ENCODE measurements at regions not wholly inside any gene's neighbourhood (a gene's known extent, or its start where the extent isn't known, plus 50 kb on each side); places are given as distances from the start of the nearest gene placed in this dataset.

DNA sequence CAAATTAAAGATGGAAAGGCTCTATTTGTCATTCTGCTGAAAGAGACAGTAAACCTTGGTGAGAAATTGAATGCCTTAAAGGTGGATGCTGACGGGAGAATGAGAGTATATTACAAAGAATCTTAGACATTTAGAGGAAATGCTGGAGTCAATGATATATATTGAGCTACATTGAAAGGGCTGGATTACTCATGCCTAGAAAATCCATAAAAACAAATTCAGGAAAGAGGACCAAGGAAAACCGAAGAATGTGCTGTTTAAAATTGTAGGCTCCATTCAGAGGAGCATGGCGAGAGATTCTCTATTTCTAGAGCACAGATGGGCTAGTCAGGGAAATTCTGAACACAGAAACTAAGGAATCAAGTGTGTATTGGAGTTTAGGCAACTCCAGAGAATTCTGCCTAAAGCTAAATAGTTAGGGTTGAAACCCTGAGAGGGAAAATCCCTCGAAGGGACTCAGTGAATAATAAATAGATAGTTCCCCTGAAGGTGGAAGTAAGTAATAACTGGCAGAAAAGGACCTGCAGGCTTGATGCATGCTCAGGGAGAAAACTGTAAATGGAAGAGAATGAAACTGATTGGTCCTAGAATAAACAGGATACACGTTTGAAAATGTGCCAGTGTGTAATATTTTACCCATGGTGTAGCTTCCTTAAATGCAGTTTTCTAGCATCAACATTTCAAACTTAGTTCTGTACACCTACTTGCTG, 1532.4 kb upstream of the TENM3 start:
- Histone ChIP-seq H3K4me1 (ENCODE audit: control insufficient read depth, insufficient read depth, low read length) (no peaks in the 10 kb centered on the region), H3K27ac (ENCODE audit: low read depth, low read length) (no peak overlapping the region), H3K27me3 (ENCODE audit: control insufficient read depth, insufficient read depth, low read length) (no peaks in the 10 kb centered on the region), H3K9me3 (ENCODE audit: control insufficient read depth, insufficient read depth, low read length) (peaks cover 11% of the 10 kb centered on the region), H3K9ac (ENCODE audit: low read depth, low read length) (no peak overlapping the region), H3K36me3 (ENCODE audit: control insufficient read depth, insufficient read depth, low read length) (no peaks in the 10 kb centered on the region), H3K4me3 (ENCODE audit: low read depth, low read length) (no peak overlapping the region)

DNA sequence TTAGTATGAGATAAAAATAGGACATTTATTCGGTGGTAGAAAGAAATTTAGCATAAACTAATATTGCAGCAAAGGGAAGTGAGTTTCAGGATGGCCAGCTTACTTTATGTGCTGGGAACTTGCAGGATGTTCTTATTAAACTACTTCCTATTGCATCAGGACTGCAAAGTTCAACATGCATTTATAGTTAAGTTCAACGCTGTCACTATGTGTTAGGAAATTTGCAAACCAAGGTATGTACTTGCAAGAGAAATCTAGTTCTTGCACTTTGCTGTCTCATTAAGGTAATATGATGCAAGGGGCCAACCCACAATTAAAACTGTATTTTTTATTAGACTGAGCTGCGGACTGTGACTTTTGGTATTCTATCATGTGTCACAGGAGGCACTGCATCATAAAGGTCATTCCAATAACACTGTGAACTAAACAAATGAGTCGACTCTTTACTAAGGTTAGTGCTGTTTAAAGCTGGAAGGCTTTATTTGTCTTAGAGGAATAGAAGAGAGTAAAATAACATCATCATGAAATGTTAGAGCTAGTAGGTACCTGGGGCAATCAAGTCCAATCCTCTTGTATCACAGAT, 1525.7 kb upstream of the TENM3 start:
- Histone ChIP-seq H3K4me1 (ENCODE audit: control insufficient read depth, insufficient read depth, low read length) (peaks cover 6% of the 10 kb centered on the region), H3K27me3 (ENCODE audit: control insufficient read depth, insufficient read depth, low read length) (no peaks in the 10 kb centered on the region)

DNA sequence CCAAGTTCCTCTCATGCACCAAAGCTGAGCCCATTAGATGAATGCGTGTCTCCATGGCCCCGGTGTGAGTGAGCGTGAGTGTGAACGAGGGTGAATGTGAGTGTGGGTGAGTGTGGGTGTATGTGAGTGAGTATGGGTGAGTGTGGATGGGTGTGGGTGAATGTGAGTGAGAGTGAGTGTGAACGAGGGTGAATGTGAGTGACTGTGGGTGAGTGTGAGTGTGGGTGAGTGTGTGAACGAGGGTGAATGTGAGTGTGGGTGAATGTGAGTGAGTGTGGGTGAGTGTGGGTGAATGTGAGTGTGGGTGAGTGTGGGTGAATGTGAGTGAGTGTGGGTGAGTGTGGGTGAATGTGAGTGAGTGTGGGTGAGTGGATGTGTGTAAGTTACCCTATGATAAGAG, 1521.8 kb upstream of the TENM3 start:
- Histone ChIP-seq H3K27ac (ENCODE audit: low read depth, low read length) (no peak overlapping the region), H3K36me3 (ENCODE audit: control insufficient read depth, insufficient read depth, low read length) (no peaks in the 10 kb centered on the region), H3K27me3 (ENCODE audit: control insufficient read depth, insufficient read depth, low read length) (no peaks in the 10 kb centered on the region)

More for the DNA sequence above, 1525.7 kb upstream of the TENM3 start:
- Histone ChIP-seq H3K4me3 (ENCODE audit: low read depth, low read length) (no peak overlapping the region), H3K9ac (ENCODE audit: low read depth, low read length) (no peak overlapping the region), H3K27ac (ENCODE audit: low read depth, low read length) (no peak overlapping the region), H3K36me3 (ENCODE audit: control insufficient read depth, insufficient read depth, low read length) (no peaks in the 10 kb centered on the region), H3K9me3 (ENCODE audit: control insufficient read depth, insufficient read depth, low read length) (no peaks in the 10 kb centered on the region)

DNA sequence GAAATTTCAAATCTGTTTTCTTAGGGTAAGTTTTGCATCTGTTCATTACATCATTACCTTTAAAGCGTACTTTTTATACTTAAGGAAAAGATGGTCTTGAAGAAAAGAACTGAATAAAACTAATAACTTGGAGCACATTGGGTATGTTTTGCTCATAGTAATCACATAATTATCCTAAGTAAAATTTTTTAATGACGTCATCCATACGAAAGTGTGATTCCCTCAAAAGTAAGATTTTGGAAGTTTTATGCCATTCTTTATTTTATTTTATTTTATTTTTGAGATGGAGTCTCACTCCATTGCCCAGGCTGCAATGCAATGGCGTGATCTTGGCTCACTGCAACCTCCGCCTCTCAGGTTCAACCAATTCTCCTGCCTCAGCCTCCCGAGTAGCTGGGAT, 1516.6 kb upstream of the TENM3 start:
- H3K9ac ChIP-seq (ENCODE audit: low read depth, low read length), result no peak overlapping the region
- no peaks in the 10 kb centered on the region for H3K36me3 ChIP-seq (ENCODE audit: control insufficient read depth, insufficient read depth, low read length)
- H3K27me3 ChIP-seq (ENCODE audit: control insufficient read depth, insufficient read depth, low read length), result no peaks in the 10 kb centered on the region
- H3K27ac ChIP-seq (ENCODE audit: low read depth, low read length), result no peak overlapping the region
- no peaks in the 10 kb centered on the region; the same call in 1 of the 2 replicates for H3K9me3 ChIP-seq (ENCODE audit: control insufficient read depth, insufficient read depth, low read length)
- no peak overlapping the region for H3K4me3 ChIP-seq (ENCODE audit: low read depth, low read length)
- H3K4me1 ChIP-seq (ENCODE audit: control insufficient read depth, insufficient read depth, low read length), result no peaks in the 10 kb centered on the region

More for the DNA sequence above, 1521.8 kb upstream of the TENM3 start:
- H3K4me3 ChIP-seq (ENCODE audit: low read depth, low read length), result no peak overlapping the region
- no peaks in the 10 kb centered on the region for H3K9me3 ChIP-seq (ENCODE audit: control insufficient read depth, insufficient read depth, low read length)
- peaks cover 6% of the 10 kb centered on the region for H3K4me1 ChIP-seq (ENCODE audit: control insufficient read depth, insufficient read depth, low read length)
- H3K9ac ChIP-seq (ENCODE audit: low read depth, low read length), result no peak overlapping the region

DNA sequence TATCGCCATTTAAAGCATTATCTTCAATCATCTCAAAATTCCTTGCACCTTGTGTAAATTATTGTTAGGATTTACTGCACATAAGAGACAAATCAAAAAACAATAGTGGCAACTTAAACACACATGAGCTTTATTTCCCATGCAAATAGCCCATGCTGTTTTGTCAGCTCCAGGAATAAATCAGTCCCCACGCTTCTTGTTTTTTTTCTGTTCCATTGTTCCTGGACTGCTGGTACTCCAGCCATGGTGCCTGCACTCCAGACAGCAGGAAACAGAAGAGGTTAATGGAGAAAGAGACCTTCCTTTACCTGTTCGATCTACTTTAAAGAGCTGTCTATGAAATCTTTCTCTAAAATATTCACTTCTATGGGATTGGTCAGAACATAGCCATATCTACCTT, 1515.7 kb upstream of the TENM3 start:
- no peak overlapping the region for H3K9ac ChIP-seq (ENCODE audit: low read depth, low read length)
- no peaks in the 10 kb centered on the region for H3K27me3 ChIP-seq (ENCODE audit: control insufficient read depth, insufficient read depth, low read length)
- no peaks in the 10 kb centered on the region for H3K36me3 ChIP-seq (ENCODE audit: control insufficient read depth, insufficient read depth, low read length)
- no peaks in the 10 kb centered on the region; the same call in 1 of the 2 replicates for H3K9me3 ChIP-seq (ENCODE audit: control insufficient read depth, insufficient read depth, low read length)
- H3K27ac ChIP-seq (ENCODE audit: low read depth, low read length), result no peak overlapping the region
- no peak overlapping the region for H3K4me3 ChIP-seq (ENCODE audit: low read depth, low read length)
- no peaks in the 10 kb centered on the region for H3K4me1 ChIP-seq (ENCODE audit: control insufficient read depth, insufficient read depth, low read length)

DNA sequence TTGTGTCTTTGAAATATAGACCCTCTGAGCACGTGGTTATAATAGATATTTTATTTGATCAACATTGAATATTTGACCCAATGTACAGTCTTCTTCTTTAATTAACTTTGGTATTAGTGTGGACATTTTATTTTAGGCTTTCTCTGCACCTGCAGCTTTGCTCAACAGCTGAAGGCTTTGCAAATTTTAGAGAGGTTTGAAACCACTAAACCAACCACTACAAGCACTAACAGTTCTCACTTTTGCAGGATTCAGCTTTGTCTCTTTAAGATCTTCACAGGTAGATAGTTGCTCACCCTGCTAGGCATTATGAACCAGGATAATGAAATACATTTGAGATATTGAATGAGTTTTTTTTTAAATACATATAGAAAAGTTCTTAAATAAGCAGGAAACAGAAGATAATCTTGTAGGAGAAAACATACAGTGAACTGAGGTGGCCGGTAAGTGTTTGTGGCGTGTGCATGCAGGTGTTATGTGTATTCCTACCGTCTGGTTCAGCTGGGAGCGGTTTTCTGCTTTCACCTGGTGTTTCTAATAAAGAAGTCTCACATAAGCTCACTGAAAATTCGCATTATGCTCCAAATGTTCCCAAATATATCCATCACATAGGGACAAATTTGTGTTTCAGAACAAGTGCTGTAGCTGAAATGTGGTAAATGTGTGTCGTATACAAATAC, 1508.3 kb upstream of the TENM3 start:
- H3K9ac ChIP-seq (ENCODE audit: low read depth, low read length), result no peak overlapping the region
- no peaks in the 10 kb centered on the region for H3K27me3 ChIP-seq (ENCODE audit: control insufficient read depth, insufficient read depth, low read length)
- no peaks in the 10 kb centered on the region for H3K36me3 ChIP-seq (ENCODE audit: control insufficient read depth, insufficient read depth, low read length)
- H3K9me3 ChIP-seq (ENCODE audit: control insufficient read depth, insufficient read depth, low read length), result no peaks in the 10 kb centered on the region; the same call in 1 of the 2 replicates
- H3K4me1 ChIP-seq (ENCODE audit: control insufficient read depth, insufficient read depth, low read length), result no peaks in the 10 kb centered on the region
- no peak overlapping the region for H3K27ac ChIP-seq (ENCODE audit: low read depth, low read length)
- no peak overlapping the region for H3K4me3 ChIP-seq (ENCODE audit: low read depth, low read length)

DNA sequence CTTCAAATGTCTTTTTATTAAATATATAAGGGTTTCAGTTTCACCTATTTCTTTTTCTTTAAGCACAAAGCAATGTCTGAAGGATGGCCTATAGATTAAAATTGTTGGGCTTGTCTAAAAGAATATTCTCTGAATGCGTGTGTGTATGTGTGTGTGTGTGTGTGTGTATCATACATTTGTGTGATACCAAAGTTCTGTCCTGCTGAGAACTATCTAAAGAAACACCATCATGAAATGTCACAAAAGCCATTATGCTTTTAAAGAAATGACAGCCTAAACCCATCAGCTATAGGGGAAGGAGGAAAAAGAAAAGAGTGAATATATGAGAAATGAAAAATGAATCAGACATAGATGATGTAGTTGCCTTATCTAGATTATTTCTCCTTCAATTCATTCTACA, 1501.5 kb upstream of the TENM3 start:
- Histone ChIP-seq H3K4me3 (ENCODE audit: low read depth, low read length) (no peak overlapping the region), H3K27ac (ENCODE audit: low read depth, low read length) (no peak overlapping the region), H3K36me3 (ENCODE audit: control insufficient read depth, insufficient read depth, low read length) (no peaks in the 10 kb centered on the region), H3K9ac (ENCODE audit: low read depth, low read length) (no peak overlapping the region), H3K9me3 (ENCODE audit: control insufficient read depth, insufficient read depth, low read length) (no peaks in the 10 kb centered on the region), H3K4me1 (ENCODE audit: control insufficient read depth, insufficient read depth, low read length) (no peaks in the 10 kb centered on the region), H3K27me3 (ENCODE audit: control insufficient read depth, insufficient read depth, low read length) (no peaks in the 10 kb centered on the region)

DNA sequence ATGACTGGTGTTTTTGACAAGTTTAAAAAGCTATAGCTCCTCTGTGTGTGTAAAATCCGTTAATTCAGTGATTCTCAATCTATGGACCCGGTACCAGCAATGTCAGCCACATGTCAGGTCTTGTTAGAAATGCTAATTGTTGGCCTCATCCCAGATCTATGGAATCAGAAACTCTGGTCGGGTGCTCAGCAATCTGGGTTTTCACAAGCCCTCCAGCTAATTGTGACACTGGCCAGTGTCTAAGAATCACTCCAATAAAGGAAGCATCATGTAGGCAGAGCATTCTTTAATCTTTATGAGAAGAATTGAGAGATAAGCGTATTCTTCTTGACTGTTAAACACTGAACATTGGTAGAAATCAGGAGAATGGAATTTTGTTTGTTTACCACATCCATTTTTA, 1498.2 kb upstream of the TENM3 start:
- no peak overlapping the region for H3K27ac ChIP-seq (ENCODE audit: low read depth, low read length)
- H3K4me1 ChIP-seq (ENCODE audit: control insufficient read depth, insufficient read depth, low read length), result no peaks in the 10 kb centered on the region

DNA sequence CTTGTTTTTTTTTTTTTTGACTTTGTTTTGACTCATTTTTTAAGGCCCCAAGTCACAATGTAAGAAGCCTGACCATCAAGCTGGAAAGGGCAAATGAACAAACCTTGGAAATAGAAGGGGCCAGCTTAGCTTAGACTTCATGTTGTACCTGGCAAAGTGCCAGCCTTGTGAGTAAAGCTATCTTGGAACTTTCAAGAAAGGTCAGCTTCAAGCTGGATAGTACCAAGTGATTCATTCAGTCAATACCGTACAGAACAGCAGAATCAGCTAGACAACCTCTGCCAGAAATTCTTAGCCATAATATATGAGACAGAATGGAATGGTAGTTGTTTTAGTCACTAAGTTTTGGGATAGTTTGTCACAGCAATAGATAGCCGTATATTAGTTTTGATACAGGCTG, 1492.2 kb upstream of the TENM3 start:
- Histone ChIP-seq H3K4me1 (ENCODE audit: control insufficient read depth, insufficient read depth, low read length) (no peaks in the 10 kb centered on the region), H3K9ac (ENCODE audit: low read depth, low read length) (no peak overlapping the region), H3K27ac (ENCODE audit: low read depth, low read length) (no peak overlapping the region), H3K4me3 (ENCODE audit: low read depth, low read length) (no peak overlapping the region), H3K36me3 (ENCODE audit: control insufficient read depth, insufficient read depth, low read length) (no peaks in the 10 kb centered on the region), H3K9me3 (ENCODE audit: control insufficient read depth, insufficient read depth, low read length) (peaks cover 4% of the 10 kb centered on the region), H3K27me3 (ENCODE audit: control insufficient read depth, insufficient read depth, low read length) (no peaks in the 10 kb centered on the region)

More for the DNA sequence above, 1498.2 kb upstream of the TENM3 start:
- no peak overlapping the region for H3K4me3 ChIP-seq (ENCODE audit: low read depth, low read length)
- H3K36me3 ChIP-seq (ENCODE audit: control insufficient read depth, insufficient read depth, low read length), result no peaks in the 10 kb centered on the region
- no peak overlapping the region for H3K9ac ChIP-seq (ENCODE audit: low read depth, low read length)
- H3K27me3 ChIP-seq (ENCODE audit: control insufficient read depth, insufficient read depth, low read length), result no peaks in the 10 kb centered on the region
- peaks cover 2% of the 10 kb centered on the region; the same call in 1 of the 2 replicates for H3K9me3 ChIP-seq (ENCODE audit: control insufficient read depth, insufficient read depth, low read length)

DNA sequence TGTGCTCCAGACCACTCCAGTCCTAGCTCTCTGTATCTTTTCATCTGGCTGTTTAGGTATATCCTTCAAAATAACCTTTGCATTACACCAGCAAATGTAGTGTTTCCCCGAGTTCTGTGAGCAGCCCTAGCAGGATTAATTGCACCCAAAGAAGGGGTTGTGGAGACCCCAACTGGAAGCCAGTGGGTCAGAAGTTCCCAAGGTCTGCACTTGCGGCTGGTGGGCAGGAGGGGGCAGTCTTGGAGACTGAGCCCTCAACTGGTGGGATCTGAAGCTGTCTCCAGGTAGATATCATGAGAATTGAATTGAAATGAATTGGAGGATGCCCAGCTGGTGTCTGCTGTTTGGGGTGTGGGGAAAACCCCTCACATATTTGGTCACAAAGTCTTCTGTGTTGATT, 1485.3 kb upstream of the TENM3 start:
- Histone ChIP-seq H3K27ac (ENCODE audit: low read depth, low read length) (no peak overlapping the region), H3K36me3 (ENCODE audit: control insufficient read depth, insufficient read depth, low read length) (no peaks in the 10 kb centered on the region), H3K4me1 (ENCODE audit: control insufficient read depth, insufficient read depth, low read length) (no peaks in the 10 kb centered on the region), H3K9me3 (ENCODE audit: control insufficient read depth, insufficient read depth, low read length) (peaks cover 2% of the 10 kb centered on the region; the same call in 1 of the 2 replicates), H3K4me3 (ENCODE audit: low read depth, low read length) (no peak overlapping the region), H3K27me3 (ENCODE audit: control insufficient read depth, insufficient read depth, low read length) (no peaks in the 10 kb centered on the region), H3K9ac (ENCODE audit: low read depth, low read length) (no peak overlapping the region)

DNA sequence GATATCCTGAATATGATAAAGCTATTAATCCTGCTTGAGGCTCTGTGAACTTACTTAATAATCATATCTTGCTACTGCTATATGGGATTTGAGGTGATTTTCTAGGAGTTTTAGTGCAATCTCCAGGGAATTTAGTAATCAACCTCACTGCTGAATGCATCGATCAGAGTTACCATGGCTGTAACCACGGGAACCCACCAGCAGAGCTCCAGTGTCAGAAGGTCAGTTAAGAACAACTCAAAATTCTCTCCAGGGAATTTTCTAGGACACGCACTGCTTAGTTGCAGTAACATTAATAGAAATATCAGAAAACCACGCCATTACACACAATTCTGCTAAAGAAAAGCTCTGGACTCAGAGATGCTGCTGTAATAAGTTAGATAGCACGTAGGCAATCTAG, 1477.2 kb upstream of the TENM3 start:
- no peaks in the 10 kb centered on the region for H3K36me3 ChIP-seq (ENCODE audit: control insufficient read depth, insufficient read depth, low read length)
- H3K27me3 ChIP-seq (ENCODE audit: control insufficient read depth, insufficient read depth, low read length), result no peaks in the 10 kb centered on the region
- peaks cover 17% of the 10 kb centered on the region for H3K9me3 ChIP-seq (ENCODE audit: control insufficient read depth, insufficient read depth, low read length)
- peaks cover 14% of the 10 kb centered on the region for H3K4me1 ChIP-seq (ENCODE audit: control insufficient read depth, insufficient read depth, low read length)
- no peak overlapping the region for H3K9ac ChIP-seq (ENCODE audit: low read depth, low read length)
- H3K27ac ChIP-seq (ENCODE audit: low read depth, low read length), result no peak overlapping the region
- no peak overlapping the region for H3K4me3 ChIP-seq (ENCODE audit: low read depth, low read length)
